A673 (cell line): ENCODE measurements at regions not wholly inside any gene's neighbourhood (a gene's known extent, or its start where the extent isn't known, plus 50 kb on each side); places are given as distances from the start of the nearest gene placed in this dataset.

Experiments
- BruUV-seq: library from RNA; stranded (reverse); fragments of 400-500 nt; replicated peaks from 2 replicates; lab custom pipeline; 2021; lab: Mats Ljungman, UMichigan
- CTCF ChIA-PET: fragments of 300-600 bp; sonication (Branson Sonifier 250); formaldehyde crosslinking; loops from one replicate; lab custom pipeline; 2022; ENCODE audit warnings: antibody characterized with exemption; lab: Charles Lee
- POLR2A ChIA-PET: fragments of 300-600 bp; sonication (Branson Sonifier 250); formaldehyde crosslinking; loops from one replicate; lab custom pipeline; 2022; ENCODE audit warnings: antibody characterized with exemption; ENCODE audit not compliant: low non-redundant PET; lab: Charles Lee
- DNase-seq: peaks from one replicate; pipeline ENCODE4 v3.0.0-alpha.2; 2015; ENCODE audit warnings: low spot score
- H3K27ac ChIP-seq: fragments of 200-600 bp; sonication (generic); 2 replicates; pipeline ENCODE4 v1.5.1; 2016; ENCODE audit warnings: mixed run types, low read depth, mild to moderate bottlenecking, mixed read lengths, antibody characterized with exemption, low read length; ENCODE audit not compliant: poor library complexity, severe bottlenecking
- H3K27me3 ChIP-seq: fragments of 200-600 bp; sonication (generic); replicated peaks from 2 replicates; pipeline ENCODE4 v1.6.1; 2017; ENCODE audit warnings: mixed run types, low read depth, mild to moderate bottlenecking, mixed read lengths, antibody characterized with exemption, low read length; ENCODE audit not compliant: insufficient read depth, poor library complexity
- H3K36me3 ChIP-seq: fragments of 200-600 bp; sonication (generic); 2 replicates; pipeline ENCODE4 v1.6.1; 2016; ENCODE audit warnings: mixed run types, mild to moderate bottlenecking, mixed read lengths, antibody characterized with exemption, low read length; ENCODE audit not compliant: insufficient read depth, poor library complexity, severe bottlenecking
- H3K4me1 ChIP-seq: fragments of 200-600 bp; sonication (generic); 2 replicates; pipeline ENCODE4 v1.6.1; 2017; ENCODE audit warnings: mixed run types, mild to moderate bottlenecking, mixed read lengths, antibody characterized with exemption, low read length; ENCODE audit not compliant: insufficient read depth, poor library complexity, severe bottlenecking
- H3K4me3 ChIP-seq: fragments of 200-600 bp; sonication (generic); 2 replicates; pipeline ENCODE4 v1.5.1; 2016; ENCODE audit warnings: low read depth, mixed run types, mild to moderate bottlenecking, mixed read lengths, low read length; ENCODE audit not compliant: poor library complexity, severe bottlenecking
- H3K9me3 ChIP-seq: fragments of 200-600 bp; sonication (generic); 2 replicates; pipeline ENCODE4 v1.6.1; 2016; ENCODE audit warnings: mixed run types, low read depth, mild to moderate bottlenecking, mixed read lengths, antibody characterized with exemption, low read length; ENCODE audit not compliant: poor library complexity, severe bottlenecking
- EZH2 ChIP-seq: fragments of 200-600 bp; sonication (generic); IDR thresholded peaks from 2 replicates; pipeline ENCODE4 v1.6.1; 2017; ENCODE audit warnings: borderline replicate concordance, low read depth, mild to moderate bottlenecking, mixed read lengths, antibody characterized with exemption, low read length; ENCODE audit not compliant: poor library complexity, severe bottlenecking
- intact Hi-C: fragments of 100-400 bp; cut with micrococcal nuclease; formaldehyde crosslinking; loops from one replicate; pipeline ENCODE4 v1.10.0; 2022; ENCODE audit not compliant: unreplicated experiment
- TF ChIP-seq, protein P1 (sequence below): fragments of 300-800, 200-600 bp; sonication (generic); conservative IDR thresholded peaks from 2 replicates; pipeline ENCODE4 v1.5.1; 2017; ENCODE audit warnings: low read depth, mild to moderate bottlenecking, antibody characterized with exemption, low read length, moderate library complexity, mixed read lengths

DNA sequence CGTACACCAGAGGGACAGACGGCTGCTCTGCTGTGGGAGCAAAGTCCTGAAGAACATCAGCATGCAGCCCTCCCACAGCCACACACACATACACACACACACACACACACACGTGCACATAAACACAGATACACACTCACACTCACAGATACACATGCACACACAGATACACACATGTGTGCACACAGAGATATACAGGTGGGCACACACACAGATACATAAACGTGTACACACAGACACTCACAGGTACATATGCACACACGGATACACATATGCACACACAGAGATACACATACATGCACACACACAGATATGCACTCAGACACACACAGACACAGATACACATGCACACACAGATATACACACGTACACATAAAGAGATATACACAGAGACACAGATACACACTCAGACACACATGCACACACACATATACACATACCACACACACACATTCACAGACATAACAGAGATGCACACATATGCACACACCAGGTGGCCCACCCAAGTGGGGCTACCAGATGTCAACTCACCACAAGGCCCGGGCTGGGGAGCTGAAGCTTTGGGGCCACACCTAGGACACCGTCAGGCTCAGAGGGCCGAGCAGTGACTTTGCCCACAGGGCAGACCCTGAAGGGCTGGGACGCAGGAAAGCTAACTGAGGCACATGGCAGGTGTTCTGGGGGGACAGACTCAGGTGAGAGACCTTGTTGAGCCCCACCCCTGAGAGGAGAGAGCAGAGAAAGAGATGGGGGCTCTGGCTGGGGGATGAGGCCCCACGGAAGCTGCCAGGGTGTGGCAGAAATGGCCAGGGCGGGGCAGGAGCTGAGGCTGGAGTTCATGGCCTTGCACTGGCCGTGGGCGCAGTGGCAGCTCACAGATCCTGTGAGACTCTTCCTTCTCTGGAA is 148.6 kb upstream of the PPP1R26 start:
- CTCF ChIA-PET, result no interaction called here
- POLR2A ChIA-PET, result no interaction called here
- Histone ChIP-seq H3K9me3 (peaks cover 3% of the 10 kb centered on the region), H3K4me3 (no peak overlapping the region), H3K36me3 (no peaks in the 10 kb centered on the region), H3K4me1 (peaks cover 46% of the 10 kb centered on the region), H3K27ac (peak overlapping the region; percentile 91), H3K27me3 (no peaks in the 10 kb centered on the region)
- DNase-seq, result no peak
- BruUV-seq, result no TSS peak
- intact Hi-C loops, result loop anchor here (5.0 kb wide), 1 partner anchor 49 kb away; no protein-coding TSS in a partner anchor
- TF ChIP-seq EZH2, result no peak
- TF ChIP-seq, protein P1, sequence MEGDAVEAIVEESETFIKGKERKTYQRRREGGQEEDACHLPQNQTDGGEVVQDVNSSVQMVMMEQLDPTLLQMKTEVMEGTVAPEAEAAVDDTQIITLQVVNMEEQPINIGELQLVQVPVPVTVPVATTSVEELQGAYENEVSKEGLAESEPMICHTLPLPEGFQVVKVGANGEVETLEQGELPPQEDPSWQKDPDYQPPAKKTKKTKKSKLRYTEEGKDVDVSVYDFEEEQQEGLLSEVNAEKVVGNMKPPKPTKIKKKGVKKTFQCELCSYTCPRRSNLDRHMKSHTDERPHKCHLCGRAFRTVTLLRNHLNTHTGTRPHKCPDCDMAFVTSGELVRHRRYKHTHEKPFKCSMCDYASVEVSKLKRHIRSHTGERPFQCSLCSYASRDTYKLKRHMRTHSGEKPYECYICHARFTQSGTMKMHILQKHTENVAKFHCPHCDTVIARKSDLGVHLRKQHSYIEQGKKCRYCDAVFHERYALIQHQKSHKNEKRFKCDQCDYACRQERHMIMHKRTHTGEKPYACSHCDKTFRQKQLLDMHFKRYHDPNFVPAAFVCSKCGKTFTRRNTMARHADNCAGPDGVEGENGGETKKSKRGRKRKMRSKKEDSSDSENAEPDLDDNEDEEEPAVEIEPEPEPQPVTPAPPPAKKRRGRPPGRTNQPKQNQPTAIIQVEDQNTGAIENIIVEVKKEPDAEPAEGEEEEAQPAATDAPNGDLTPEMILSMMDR, result no peak

DNA sequence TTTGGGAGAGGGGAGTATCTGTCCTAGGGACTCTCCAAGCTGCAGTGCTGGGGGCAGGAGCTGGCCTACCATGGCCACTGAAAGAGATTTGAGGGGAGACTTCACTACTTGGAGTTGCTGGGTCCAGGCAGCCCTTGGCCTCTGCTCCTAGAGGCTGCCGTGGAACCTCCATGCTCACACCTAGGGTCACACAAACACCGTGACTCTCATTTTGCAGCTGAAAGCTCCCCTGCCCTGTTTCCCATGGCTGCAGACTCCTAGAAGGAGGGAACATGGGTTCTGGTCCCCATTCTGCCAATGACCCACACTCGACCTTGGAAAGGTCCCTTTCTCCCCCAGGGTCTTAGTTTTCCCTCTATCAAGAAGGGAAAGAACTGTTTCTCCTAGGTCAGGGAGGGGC is 147.1 kb upstream of the PPP1R26 start:
- no TSS peak for BruUV-seq
- CTCF ChIA-PET, result no interaction called here
- no peaks in the 10 kb centered on the region for H3K36me3 ChIP-seq
- no peak for DNase-seq
- peak overlapping the region; percentile 79 for H3K27ac ChIP-seq
- POLR2A ChIA-PET, result no interaction called here
- H3K9me3 ChIP-seq, result peaks cover 3% of the 10 kb centered on the region
- TF ChIP-seq, protein P1, result no peak
- no peak for TF ChIP-seq EZH2
- no peak overlapping the region for H3K4me3 ChIP-seq
- H3K4me1 ChIP-seq, result peaks cover 58% of the 10 kb centered on the region
- intact Hi-C loops, result loop anchor here (5.0 kb wide), 1 partner anchor 50 kb away; no protein-coding TSS in a partner anchor
- no peaks in the 10 kb centered on the region for H3K27me3 ChIP-seq

DNA sequence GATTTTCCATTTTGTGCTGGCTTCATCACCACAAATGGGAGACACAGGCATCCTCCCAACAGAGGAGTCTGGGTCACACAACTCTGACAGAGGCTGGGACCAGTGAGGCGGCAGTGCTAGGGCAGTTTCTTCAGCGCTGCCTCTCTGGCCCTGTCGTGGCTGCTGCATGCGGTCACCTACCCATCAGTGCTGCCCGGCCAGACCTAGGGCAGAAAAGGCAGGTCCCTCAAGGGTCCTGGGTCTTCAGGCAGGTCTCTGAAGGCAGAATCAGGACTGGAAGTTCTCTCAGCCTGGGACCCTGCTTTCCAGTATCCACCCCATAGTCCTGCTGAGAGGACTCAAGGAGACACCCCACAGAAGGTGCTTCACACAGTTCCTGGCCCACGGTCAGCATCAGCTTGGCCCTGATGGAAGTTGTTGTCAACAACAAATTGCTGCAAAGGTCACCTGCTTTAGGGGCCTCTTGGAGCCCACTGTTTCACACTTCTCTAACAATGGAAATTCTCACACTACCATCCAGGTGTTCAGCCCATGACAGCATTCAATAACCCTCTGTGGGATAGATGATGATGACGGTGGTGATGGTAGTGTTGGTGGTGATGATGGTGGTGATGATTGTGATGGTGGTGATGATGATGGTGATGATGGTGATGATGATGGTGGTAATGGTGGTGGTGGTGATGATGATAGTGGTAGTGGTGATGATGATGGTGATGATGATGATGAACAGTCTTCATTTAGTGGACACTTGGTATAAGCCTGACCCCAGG is 146.4 kb upstream of the PPP1R26 start:
- Histone ChIP-seq H3K4me1 (peaks cover 58% of the 10 kb centered on the region), H3K27ac (peak overlapping the region; percentile 79), H3K36me3 (no peaks in the 10 kb centered on the region), H3K4me3 (no peak overlapping the region), H3K27me3 (no peaks in the 10 kb centered on the region), H3K9me3 (no peaks in the 10 kb centered on the region)
- POLR2A ChIA-PET, result no interaction called here
- no TSS peak for BruUV-seq
- no peak for DNase-seq
- CTCF ChIA-PET, result no interaction called here
- TF ChIP-seq EZH2, result no peak
- intact Hi-C loops, result loop anchor here (5.0 kb wide), 1 partner anchor 51 kb away; no protein-coding TSS in a partner anchor
